ENCODE measurements at regions not wholly inside any gene's neighbourhood (a gene's known extent, or its start where the extent isn't known, plus 50 kb on each side); places are given as distances from the start of the nearest gene placed in this dataset.
"Not testable (repeated sequence)": the region's sequence is repeated elsewhere in the genome, so short reads cannot be mapped to it uniquely, and the experiment has no call there.

GRCh38 chr15:94848054-94848453, 616.7 kb downstream of the MCTP2 start:
- DNase-seq = no peak

GRCh38 chr15:94855018-94855408, 623.7 kb downstream of the MCTP2 start:
- no peak for DNase-seq

- DNase-seq = no peak
Measured at GRCh38 chr15:94855409-94856266, 624.3 kb downstream of the MCTP2 start.

- no peak for DNase-seq
Measured at GRCh38 chr15:94856267-94856854, 625.0 kb downstream of the MCTP2 start.

GRCh38 chr15:94857466-94857865, 626.1 kb downstream of the MCTP2 start:
- DNase-seq = no peak

- no peak for DNase-seq
Measured at GRCh38 chr15:94858011-94858410, 626.6 kb downstream of the MCTP2 start.

GRCh38 chr15:94858449-94858848, 627.1 kb downstream of the MCTP2 start:
- DNase-seq = no peak

GRCh38 chr15:94858920-94859319, 627.6 kb downstream of the MCTP2 start:
- DNase-seq = no peak

GRCh38 chr15:94864600-94864999, 633.2 kb downstream of the MCTP2 start:
- no peak for DNase-seq

GRCh38 chr15:94868265-94868664, 636.9 kb downstream of the MCTP2 start:
- not testable (repeated sequence) for DNase-seq

GRCh38 chr15:94875550-94875949, 644.2 kb downstream of the MCTP2 start:
- no peak for DNase-seq

GRCh38 chr15:94877833-94878232, 646.5 kb downstream of the MCTP2 start:
- no peak for DNase-seq

GRCh38 chr15:94882071-94882712, 650.8 kb downstream of the MCTP2 start:
- DNase-seq = no peak

- no peak for DNase-seq
Measured at GRCh38 chr15:94887391-94887790, 656.0 kb downstream of the MCTP2 start.

GRCh38 chr15:94889153-94889552, 657.8 kb downstream of the MCTP2 start:
- no peak for DNase-seq

- DNase-seq = no peak
Measured at GRCh38 chr15:94893091-94893490, 661.7 kb downstream of the MCTP2 start.

- no peak for DNase-seq
Measured at GRCh38 chr15:94894056-94894455, 662.7 kb downstream of the MCTP2 start.

- DNase-seq = no peak
Measured at GRCh38 chr15:94909510-94909909, 678.1 kb downstream of the MCTP2 start.

GRCh38 chr15:94910166-94910565, 678.8 kb downstream of the MCTP2 start:
- DNase-seq = no peak

GRCh38 chr15:94912760-94913159, 681.4 kb downstream of the MCTP2 start:
- DNase-seq = no peak

GRCh38 chr15:94917068-94917467, 685.7 kb downstream of the MCTP2 start:
- no peak for DNase-seq

- no peak for DNase-seq
Measured at GRCh38 chr15:94921936-94922335, 690.6 kb downstream of the MCTP2 start.

- no peak for DNase-seq
Measured at GRCh38 chr15:94924057-94924456, 692.7 kb downstream of the MCTP2 start.

- no peak for DNase-seq
Measured at GRCh38 chr15:94924971-94925598, 693.7 kb downstream of the MCTP2 start.
